PC-3 (cell line): ENCODE measurements at regions not wholly inside any gene's neighbourhood (a gene's known extent, or its start where the extent isn't known, plus 50 kb on each side); places are given as distances from the start of the nearest gene placed in this dataset.

Experiments
- ATAC-seq: fragments of 200-7000 bp; cut with Tn5 transposase; 2 replicates; pipeline ENCODE4 v1.9.1; 2020; ENCODE audit warnings: mild to moderate bottlenecking, moderate library complexity
- BruUV-seq: library from RNA; stranded (reverse); fragments of 400-500 nt; replicated peaks from 2 replicates; lab custom pipeline; 2021; lab: Mats Ljungman, UMichigan
- CTCF ChIA-PET: fragments of 300-600 bp; sonication (Branson Sonifier 250); formaldehyde crosslinking; loops from one replicate; lab custom pipeline; 2022; ENCODE audit warnings: antibody characterized with exemption; lab: Charles Lee
- POLR2A ChIA-PET: fragments of 300-600 bp; sonication (Branson Sonifier 250); formaldehyde crosslinking; loops from one replicate; lab custom pipeline; 2022; ENCODE audit warnings: antibody characterized with exemption; ENCODE audit not compliant: unreplicated experiment; lab: Charles Lee
- DNase-seq: peaks from one replicate; pipeline ENCODE4 v3.0.0-alpha.2; 2015
- H2AFZ ChIP-seq: fragments of 300-600 bp; sonication (generic); 2 replicates; pipeline ENCODE4 v1.6.0; 2016; ENCODE audit warnings: antibody characterized with exemption, low read length
- H3F3A ChIP-seq: fragments of 300-600 bp; sonication (generic); one replicate; pipeline ENCODE4 v1.6.0; 2017; ENCODE audit warnings: antibody characterized with exemption, low read length, control low read depth, mild to moderate bottlenecking; ENCODE audit not compliant: unreplicated experiment
- H3K27ac ChIP-seq: fragments of 300-600 bp; sonication (generic); 2 replicates; pipeline ENCODE4 v1.5.1; 2016; ENCODE audit warnings: mild to moderate bottlenecking, low read length
- H3K27me3 ChIP-seq: fragments of 300-600 bp; sonication (generic); 2 replicates; pipeline ENCODE4 v1.6.1; 2016; ENCODE audit warnings: low read length, mixed read lengths
- H3K36me3 ChIP-seq: fragments of 300-600 bp; sonication (generic); 2 replicates; pipeline ENCODE4 v1.6.1; 2016; ENCODE audit warnings: low read depth, mixed run types, low read length, mixed read lengths
- H3K4me1 ChIP-seq: fragments of 300-600 bp; sonication (generic); 2 replicates; pipeline ENCODE4 v1.5.1; 2016; ENCODE audit warnings: low read length; ENCODE audit not compliant: insufficient read depth
- H3K4me2 ChIP-seq: fragments of 300-600 bp; sonication (generic); 2 replicates; pipeline ENCODE4 v1.6.0; 2016; ENCODE audit warnings: low read length
- H3K4me3 ChIP-seq: fragments of 300-600 bp; sonication (generic); 2 replicates; pipeline ENCODE4 v1.5.1; 2016; ENCODE audit warnings: mild to moderate bottlenecking, low read length, mixed read lengths
- H3K79me2 ChIP-seq: fragments of 300-600 bp; sonication (generic); 2 replicates; pipeline ENCODE4 v1.6.1; 2017; ENCODE audit warnings: low read length, mixed read lengths
- H3K9ac ChIP-seq: fragments of 300-600 bp; sonication (generic); 2 replicates; pipeline ENCODE4 v1.6.0; 2016; ENCODE audit warnings: mild to moderate bottlenecking, low read length
- H3K9me2 ChIP-seq: fragments of 300-600 bp; sonication (generic); replicated peaks from 2 replicates; pipeline ENCODE4 v1.6.1; 2016; ENCODE audit warnings: mixed run types, low read length, mixed read lengths
- H3K9me3 ChIP-seq: fragments of 300-600 bp; sonication (generic); 2 replicates; pipeline ENCODE4 v1.6.1; 2016; ENCODE audit warnings: low read length, mixed read lengths
- H4K20me1 ChIP-seq: fragments of 300-600 bp; sonication (generic); 2 replicates; pipeline ENCODE4 v1.6.1; 2016; ENCODE audit warnings: low read length, mixed read lengths
- CTCF ChIP-seq: fragments of 300-600 bp; sonication (generic); conservative IDR thresholded peaks from 2 replicates; pipeline ENCODE4 v1.5.1; 2017; ENCODE audit warnings: antibody characterized with exemption, low read depth, mild to moderate bottlenecking, low read length
- EZH2 ChIP-seq: fragments of 300-600 bp; sonication (generic); IDR thresholded peaks from one replicate; pipeline ENCODE4 v1.6.1; 2017; ENCODE audit warnings: antibody characterized with exemption, mild to moderate bottlenecking, low read length; ENCODE audit not compliant: unreplicated experiment
- EZH2phosphoT487 ChIP-seq: fragments of 300-600 bp; sonication (generic); IDR thresholded peaks from 2 replicates; pipeline ENCODE4 v1.6.1; 2018; ENCODE audit warnings: mild to moderate bottlenecking, antibody characterized with exemption, low read length, borderline replicate concordance
- intact Hi-C: fragments of 100-400 bp; cut with micrococcal nuclease; formaldehyde crosslinking; loops from 2 replicates; pipeline ENCODE4 v1.9.0; 2023

GRCh38 chr10:9745158-9745557 lies 1272.5 kb upstream of the CELF2 start:
- Histone ChIP-seq H3K4me2 (no peak overlapping the region), H3K9me2 (no peaks in the 10 kb centered on the region), H4K20me1 (no peaks in the 10 kb centered on the region), H3K36me3 (no peaks in the 10 kb centered on the region), H2AFZ (no peak overlapping the region), H3K79me2 (no peaks in the 10 kb centered on the region), H3K27ac (no peak overlapping the region), H3K27me3 (no peaks in the 10 kb centered on the region), H3K9ac (no peak overlapping the region), H3K4me1 (no peaks in the 10 kb centered on the region), H3K4me3 (no peak overlapping the region), H3K9me3 (no peaks in the 10 kb centered on the region), H3F3A (no peaks in the 10 kb centered on the region)
- TF ChIP-seq CTCF: no peak
- TF ChIP-seq EZH2: no peak
- no peak for TF ChIP-seq EZH2phosphoT487
- no peak for DNase-seq
- no TSS peak for BruUV-seq
- intact Hi-C loops: no loop called here
- ChIA-PET CTCF (no interaction called here), POLR2A (no interaction called here)
- no peak for ATAC-seq

GRCh38 chr10:9757176-9757575 lies 1260.5 kb upstream of the CELF2 start:
- Histone ChIP-seq H3K27me3 (no peaks in the 10 kb centered on the region), H3K79me2 (no peaks in the 10 kb centered on the region), H3F3A (no peaks in the 10 kb centered on the region), H2AFZ (no peak overlapping the region), H3K4me1 (no peaks in the 10 kb centered on the region), H3K9ac (no peak overlapping the region), H3K36me3 (no peaks in the 10 kb centered on the region), H3K9me3 (no peaks in the 10 kb centered on the region), H3K4me2 (no peak overlapping the region), H3K9me2 (no peaks in the 10 kb centered on the region), H3K4me3 (no peak overlapping the region), H3K27ac (no peak overlapping the region), H4K20me1 (no peaks in the 10 kb centered on the region)
- DNase-seq: no peak
- ATAC-seq: no peak
- CTCF ChIA-PET: no interaction called here
- no TSS peak for BruUV-seq
- POLR2A ChIA-PET: no interaction called here
- intact Hi-C loops: no loop called here
- TF ChIP-seq CTCF (no peak), EZH2phosphoT487 (no peak), EZH2 (no peak)

GRCh38 chr10:9759596-9759995 lies 1258.1 kb upstream of the CELF2 start:
- intact Hi-C loops: no loop called here
- Histone ChIP-seq H4K20me1 (no peaks in the 10 kb centered on the region), H3K9me2 (no peaks in the 10 kb centered on the region), H3K79me2 (no peaks in the 10 kb centered on the region), H3K4me3 (no peak overlapping the region), H3K27ac (no peak overlapping the region), H3F3A (no peaks in the 10 kb centered on the region), H2AFZ (no peak overlapping the region), H3K4me2 (no peak overlapping the region), H3K9me3 (no peaks in the 10 kb centered on the region), H3K4me1 (no peaks in the 10 kb centered on the region), H3K27me3 (no peaks in the 10 kb centered on the region), H3K36me3 (no peaks in the 10 kb centered on the region), H3K9ac (no peak overlapping the region)
- BruUV-seq: no TSS peak
- TF ChIP-seq EZH2 (no peak), CTCF (no peak), EZH2phosphoT487 (no peak)
- ATAC-seq (no peak), DNase-seq (no peak)
- ChIA-PET CTCF (no interaction called here), POLR2A (no interaction called here)
